ENCODE measurements at regions not wholly inside any gene's neighbourhood (a gene's known extent, or its start where the extent isn't known, plus 50 kb on each side); places are given as distances from the start of the nearest gene placed in this dataset.

DNA sequence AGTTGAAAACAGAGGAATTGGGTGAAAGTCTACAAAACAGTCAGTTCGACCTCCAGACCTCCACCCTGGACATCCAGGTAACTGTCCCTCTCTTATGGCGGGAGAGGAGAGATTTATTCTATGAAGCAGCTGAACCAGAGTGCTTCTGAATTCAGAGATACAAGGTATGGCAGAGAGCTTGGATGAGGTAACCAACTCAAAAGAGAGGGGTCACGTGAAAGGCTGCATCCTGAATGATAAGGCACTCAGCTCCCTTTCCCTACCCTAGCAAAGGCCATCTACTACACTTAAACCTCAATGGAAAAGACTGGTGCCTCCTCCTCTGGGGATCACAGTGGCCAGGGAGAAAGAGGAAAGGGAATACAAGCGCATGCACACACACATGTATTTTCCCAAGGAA lies 88.4 kb upstream of the KCNA3 start:
- DNase-seq, result no peak

DNA sequence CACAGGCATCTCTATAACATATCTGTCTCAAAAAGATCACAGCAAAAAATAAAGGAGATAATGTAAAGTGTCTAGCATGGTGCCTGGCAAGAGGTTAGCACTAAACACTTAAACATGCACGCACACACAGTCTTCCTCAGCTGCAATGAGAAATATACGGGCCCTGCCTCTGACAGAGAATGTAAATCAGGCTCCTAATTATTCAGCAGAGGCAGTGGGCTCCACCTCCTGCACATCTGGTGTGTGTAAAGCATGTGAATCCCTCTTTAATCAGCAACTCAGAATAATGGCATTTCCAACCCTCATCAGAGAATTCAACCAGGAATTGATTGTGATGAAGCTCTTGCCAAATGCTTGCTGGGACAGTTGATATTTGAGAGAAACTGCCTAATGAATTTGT lies 85.6 kb upstream of the KCNA3 start:
- DNase-seq, result no peak

GRCh38 chr1:110756506-110756905 lies 81.8 kb upstream of the KCNA3 start:
- DNase-seq, result no peak

DNA sequence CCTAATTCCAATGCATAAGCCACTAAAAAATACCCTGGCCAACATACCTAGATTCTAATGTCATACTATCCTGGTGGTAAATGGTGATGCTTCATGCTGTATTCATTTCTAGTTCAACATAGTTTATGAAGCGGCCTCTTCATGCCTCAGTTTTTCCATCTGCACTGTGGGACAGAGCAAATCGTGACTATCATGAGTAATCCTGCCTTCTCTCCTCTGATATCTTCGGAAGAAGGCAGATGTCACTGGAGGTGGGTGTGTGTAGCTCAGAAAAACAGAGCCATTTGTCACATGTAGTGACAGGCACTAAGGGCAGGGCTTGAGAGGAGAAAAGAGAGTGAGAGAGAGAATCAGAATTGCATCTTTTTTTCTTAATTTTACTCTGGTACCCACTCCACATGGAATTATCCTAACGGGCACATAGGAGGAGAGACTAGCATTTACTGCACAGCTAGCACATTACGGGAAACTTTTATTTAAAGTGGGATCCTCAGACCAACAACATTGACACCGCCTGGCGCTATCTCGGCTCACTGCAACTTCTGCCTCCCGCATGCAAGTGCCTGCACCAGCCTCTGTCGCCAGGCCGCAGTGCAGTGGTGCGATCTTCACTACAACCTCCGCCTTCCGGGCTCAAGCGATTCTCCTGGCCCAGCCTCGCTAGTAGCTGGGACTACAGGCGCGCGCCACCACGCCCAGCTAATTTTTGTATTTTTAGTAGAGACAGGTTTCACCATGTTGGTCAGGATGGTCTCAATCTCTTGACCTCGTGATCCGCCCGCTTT lies 78.4 kb upstream of the KCNA3 start:
- DNase-seq, result no peak

GRCh38 chr1:110750562-110750961 lies 75.8 kb upstream of the KCNA3 start:
- DNase-seq, result no peak

DNA sequence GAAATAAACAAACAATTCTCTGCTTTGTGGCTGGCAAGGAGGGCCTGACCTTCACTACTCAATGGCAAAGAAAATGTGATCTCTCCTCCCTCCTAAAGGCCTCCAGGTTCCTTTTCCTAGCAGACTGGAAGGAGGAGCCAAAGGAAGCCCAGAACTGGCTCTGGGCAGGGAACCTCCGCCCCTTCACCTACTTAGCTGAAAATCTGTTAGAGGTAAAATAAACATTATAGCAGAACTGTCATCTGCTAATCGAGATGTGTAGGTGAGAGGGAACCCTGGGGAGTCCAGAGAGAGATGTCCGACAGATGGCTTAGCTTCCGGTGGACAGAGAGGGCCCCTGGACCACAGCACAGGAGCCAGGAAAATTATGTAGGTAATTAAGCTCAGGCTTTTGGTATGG lies 75.2 kb upstream of the KCNA3 start:
- DNase-seq, result no peak

DNA sequence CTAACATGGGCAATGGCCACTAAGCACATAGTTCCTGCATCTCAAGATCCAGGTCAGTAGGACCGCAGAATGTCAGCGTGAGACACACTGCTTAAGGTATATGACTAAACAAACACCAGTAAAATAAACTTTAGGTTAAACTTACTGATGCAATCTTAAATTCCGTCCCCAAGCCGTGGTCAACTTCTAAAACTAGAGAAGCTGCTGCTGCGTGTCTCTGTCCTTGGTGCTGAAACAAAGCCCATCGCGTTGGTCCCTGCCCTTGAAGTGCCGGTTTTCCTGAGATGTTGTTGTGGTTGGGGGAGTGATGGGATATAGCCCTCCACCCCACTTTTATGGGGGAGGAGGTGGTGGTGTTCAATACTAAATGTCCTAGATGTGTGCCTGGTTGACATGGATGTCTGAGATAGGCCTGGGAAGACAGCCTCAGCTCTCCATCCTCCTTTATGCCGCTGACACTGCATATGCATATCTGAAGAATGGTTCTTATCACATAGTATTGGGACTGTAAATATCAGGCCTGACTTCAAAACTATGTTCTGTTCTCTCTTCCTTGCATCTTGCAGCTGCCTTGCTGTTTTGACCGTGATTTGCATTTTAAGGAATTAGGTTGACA lies 72.0 kb upstream of the KCNA3 start:
- DNase-seq, result no peak

GRCh38 chr1:110743397-110743796 lies 68.7 kb upstream of the KCNA3 start:
- DNase-seq, result no peak

DNA sequence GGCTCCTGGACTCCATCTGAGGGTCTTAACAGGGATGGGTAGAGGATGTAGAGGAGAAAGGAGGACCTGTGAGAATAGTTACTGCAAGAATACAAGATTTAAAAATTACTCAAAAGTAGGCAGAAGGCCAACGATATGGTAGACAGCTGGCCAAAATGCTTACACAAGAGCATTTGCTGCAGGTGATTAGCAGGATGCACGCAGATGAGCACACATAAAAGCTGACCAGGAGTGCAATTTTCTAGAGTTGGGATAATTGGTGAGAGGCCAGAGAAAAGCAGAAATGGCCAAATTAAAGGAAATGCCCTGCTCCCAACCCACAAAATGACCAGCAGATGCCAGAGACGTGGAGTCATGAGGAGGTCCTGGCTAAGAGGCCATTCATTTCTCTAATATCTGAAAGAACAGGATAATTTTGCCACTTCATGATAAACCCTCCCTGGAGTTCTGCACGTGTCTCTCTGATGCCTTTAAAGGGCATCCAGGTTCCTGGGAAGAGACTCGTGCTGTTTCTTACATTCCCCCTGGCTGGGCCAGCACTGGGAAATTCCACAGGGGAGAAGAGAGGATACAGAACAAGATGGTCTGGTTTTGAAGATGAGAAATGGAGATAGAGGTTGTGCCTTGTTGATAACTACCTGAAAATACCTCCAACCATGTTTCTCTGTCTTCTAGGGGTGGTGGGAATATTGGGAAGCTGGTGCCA lies 62.3 kb upstream of the KCNA3 start:
- no peak for DNase-seq

DNA sequence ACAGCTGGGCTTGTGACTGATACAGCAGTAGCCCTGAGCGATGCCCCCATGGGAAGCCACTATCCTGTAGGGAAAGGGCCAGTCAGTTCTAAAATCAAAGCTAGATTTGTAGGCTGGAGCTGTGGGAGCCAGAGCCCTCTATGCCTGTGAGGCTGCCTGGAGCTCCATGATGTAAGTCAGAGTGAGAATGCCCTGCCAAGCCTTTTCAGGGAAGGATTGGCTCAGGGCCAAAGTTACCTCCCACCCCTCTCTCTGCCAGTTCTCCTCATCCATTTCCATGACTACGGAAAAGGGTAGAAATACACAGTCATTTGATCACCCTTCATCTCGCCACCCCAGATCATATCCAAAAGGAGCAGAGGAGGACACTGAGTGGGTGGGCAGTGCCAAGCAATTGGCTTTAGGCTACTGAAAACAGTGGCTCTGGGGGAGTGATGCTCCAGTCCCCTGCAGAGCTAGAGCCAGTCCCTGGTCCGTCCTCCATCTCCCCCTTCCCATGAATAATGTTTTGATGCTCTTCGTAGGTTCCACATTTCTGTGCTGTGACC lies 59.5 kb upstream of the KCNA3 start:
- DNase-seq, result peak; percentile 48

- no peak for DNase-seq
Measured at GRCh38 chr1:110731529-110731928, 56.8 kb upstream of the KCNA3 start.

GRCh38 chr1:110728388-110729001 lies 53.8 kb upstream of the KCNA3 start:
- no peak for DNase-seq

DNA sequence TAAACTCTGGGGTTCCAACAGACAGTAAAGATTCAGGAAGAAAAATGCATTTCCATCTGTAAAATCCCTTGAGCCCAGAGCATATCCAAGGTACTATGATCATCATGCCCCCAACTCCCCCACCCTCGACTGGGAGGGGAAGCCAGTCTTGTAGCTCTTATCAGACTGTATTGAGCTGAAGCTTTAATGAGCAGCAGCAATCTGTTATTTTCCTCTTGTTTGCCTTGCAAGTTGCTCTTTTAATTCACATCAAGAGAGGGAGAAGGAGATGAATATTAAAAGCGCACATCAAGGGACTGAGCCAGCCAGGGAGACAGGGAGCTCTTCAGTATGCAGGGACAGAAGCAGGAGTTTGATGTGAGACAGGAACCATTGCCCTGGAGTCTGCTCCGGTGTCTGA lies 52.5 kb upstream of the KCNA3 start:
- no peak for DNase-seq

DNA sequence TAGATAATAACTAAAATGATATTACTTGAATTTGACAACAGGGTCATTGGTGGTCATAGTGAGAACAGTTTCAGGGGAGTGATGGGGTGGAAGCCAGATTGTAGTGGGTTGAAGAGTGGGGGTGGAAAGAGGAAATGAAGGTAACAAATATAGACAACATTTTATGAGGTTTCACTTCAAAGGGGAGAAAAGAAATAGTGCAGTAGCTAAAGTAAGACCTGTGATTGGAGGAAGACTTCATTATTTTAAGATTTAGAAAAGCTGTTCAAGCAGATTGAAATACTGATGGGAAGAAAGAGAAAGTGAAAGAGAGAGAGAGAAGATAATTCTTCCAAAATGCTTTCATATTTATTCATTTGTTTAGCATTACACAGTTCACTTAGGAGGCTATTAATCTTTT lies 52.0 kb upstream of the KCNA3 start:
- DNase-seq, result no peak

Data from NCI-H748 treated with DMSO at 0.1 percent for 48 hours (cell line).